Stomach (tissue), 4 donors: ENCODE measurements at regions not wholly inside any gene's neighbourhood (a gene's known extent, or its start where the extent isn't known, plus 50 kb on each side); places are given as distances from the start of the nearest gene placed in this dataset.

Experiments
- CTCF ChIP-seq, 7 experiments: fragments of 450-650 bp in 4 of 7; fragments of 200-600 bp in 3 of 7; sonication (generic) in 3 of 7; IDR thresholded peaks; one replicate each; pipeline ENCODE4 v1.5.1; 2016 to 2019; ENCODE audit warnings: antibody characterized with exemption in 7 of 7, control low read depth in 2 of 7, mild to moderate bottlenecking in 1 of 7
- POLR2A ChIP-seq, 4 donors: fragments of 450-650 bp; IDR thresholded peaks; one replicate each; pipeline ENCODE4 v1.6.1; 2016; ENCODE audit warnings: antibody characterized with exemption in 4 of 4, control low read depth in 2 of 4, mild to moderate bottlenecking in 1 of 4, moderate library complexity in 1 of 4
- POLR2AphosphoS5 ChIP-seq, 3 donors: sonication (generic); formaldehyde crosslinking; IDR thresholded peaks; one replicate each; pipeline ENCODE4 v1.6.1; 2016; ENCODE audit warnings: antibody characterized with exemption in 3 of 3

GRCh38 chr12:83186419-83186818 lies 499.7 kb downstream of the TMTC2 start:
- peak in 1 of 3 donors; percentile 55 for TF ChIP-seq POLR2AphosphoS5 (IDR thresholded peaks at IDR 0.05)
- TF ChIP-seq CTCF (IDR thresholded peaks at IDR 0.05): no peak
- TF ChIP-seq POLR2A (IDR thresholded peaks at IDR 0.05): no peak
